ENCODE measurements at regions not wholly inside any gene's neighbourhood (a gene's known extent, or its start where the extent isn't known, plus 50 kb on each side); places are given as distances from the start of the nearest gene placed in this dataset.
"Not testable (repeated sequence)": the region's sequence is repeated elsewhere in the genome, so short reads cannot be mapped to it uniquely, and the experiment has no call there.

- DNase-seq = not testable (repeated sequence)
Observed at GRCh38 chr10:38364073-38364472, 269.9 kb downstream of the ZNF37A start.

- not testable (repeated sequence) for DNase-seq
Observed at GRCh38 chr10:38365917-38366316, 271.8 kb downstream of the ZNF37A start.

- DNase-seq = not testable (repeated sequence)
Observed at GRCh38 chr10:38383800-38384199, 289.7 kb downstream of the ZNF37A start.

- not testable (repeated sequence) for DNase-seq
Observed at GRCh38 chr10:38386869-38387268, 292.7 kb downstream of the ZNF37A start.

GRCh38 chr10:38390725-38391124 is 296.6 kb downstream of the ZNF37A start:
- not testable (repeated sequence) for DNase-seq

- DNase-seq = not testable (repeated sequence)
Observed at GRCh38 chr10:38395465-38395864, 301.3 kb downstream of the ZNF37A start.

- not testable (repeated sequence) for DNase-seq
Observed at GRCh38 chr10:38396178-38396954, 302.2 kb downstream of the ZNF37A start.

GRCh38 chr10:38401565-38401964 is 307.4 kb downstream of the ZNF37A start:
- not testable (repeated sequence) for DNase-seq

- DNase-seq = peak; percentile 78
Observed at GRCh38 chr10:38402442-38403346, 308.6 kb downstream of the ZNF37A start.

- not testable (repeated sequence) for DNase-seq
Observed at GRCh38 chr10:38403347-38404117, 309.4 kb downstream of the ZNF37A start.

- DNase-seq = not testable (repeated sequence)
Observed at GRCh38 chr10:38423634-38424033, 329.5 kb downstream of the ZNF37A start.

GRCh38 chr10:38430242-38430641 is 336.1 kb downstream of the ZNF37A start:
- DNase-seq = not testable (repeated sequence)

- not testable (repeated sequence) for DNase-seq
Observed at GRCh38 chr10:38437359-38437758, 343.2 kb downstream of the ZNF37A start.

- not testable (repeated sequence) for DNase-seq
Observed at GRCh38 chr10:38448614-38449355, 354.6 kb downstream of the ZNF37A start.

- DNase-seq = not testable (repeated sequence)
Observed at GRCh38 chr10:38449618-38450017, 355.5 kb downstream of the ZNF37A start.

- not testable (repeated sequence) for DNase-seq
Observed at GRCh38 chr10:38450372-38451057, 356.4 kb downstream of the ZNF37A start.

- DNase-seq = not testable (repeated sequence)
Observed at GRCh38 chr10:38451306-38451967, 357.3 kb downstream of the ZNF37A start.
